ENCODE measurements at regions not wholly inside any gene's neighbourhood (a gene's known extent, or its start where the extent isn't known, plus 50 kb on each side); places are given as distances from the start of the nearest gene placed in this dataset.

- TF ChIP-seq ZBTB17 (CRISPR knock-in tag; IDR thresholded peaks at IDR 0.05) (no peak), IFI16 (CRISPR knock-in tag; IDR thresholded peaks at IDR 0.05) (no peak), ZNF431 (CRISPR knock-in tag; IDR thresholded peaks at IDR 0.05) (no peak), ZKSCAN3 (CRISPR knock-in tag; IDR thresholded peaks at IDR 0.05) (no peak)
These were observed 124.9 kb upstream of the TAPT1 start (continued) for GRCh38 chr4:16351161-16351560.

- FAIRE-seq (no peak), DNase-seq (ENCODE audit: extremely low read depth in 1 of 4, low spot score in 3 of 4) (no peak), ATAC-seq (no peak)
- no peaks in the 10 kb centered on the region for H3K36me3 ChIP-seq (ENCODE audit: control insufficient read depth, insufficient read depth, low read length)
- H3K9me3 ChIP-seq (replicated peaks; ENCODE audit: control insufficient read depth, insufficient read depth, low read depth, low read length): no peaks in the 10 kb centered on the region
- no TSS peak for BruUV-seq (replicated peaks)
- ChIA-PET POLR2A (no interaction called here), CTCF (ENCODE audit: low intra/inter-chr PET ratio) (no interaction called here)
- no peak overlapping the region for H3K4me3 ChIP-seq
- no peak overlapping the region for H3K4me2 ChIP-seq (ENCODE audit: insufficient read depth, low read length)
- no peak overlapping the region for H3K27ac ChIP-seq (ENCODE audit: extremely low read depth, low read depth, low read length)
- no peaks in the 10 kb centered on the region for H4K20me1 ChIP-seq (replicated peaks; ENCODE audit: control insufficient read depth, insufficient read depth, low read length)
- no peaks in the 10 kb centered on the region for H3K4me1 ChIP-seq (replicated peaks in 1 of 2; ENCODE audit: control insufficient read depth in 2 of 2, insufficient read depth in 2 of 2, low read length in 2 of 2)
- in situ Hi-C loops (cut with MboI) (no loop called here), intact Hi-C loops (cut with micrococcal nuclease) (no loop called here)
- H3K79me2 ChIP-seq (ENCODE audit: control insufficient read depth, insufficient read depth, low read length): no peaks in the 10 kb centered on the region
- H3K9me1 ChIP-seq (ENCODE audit: control insufficient read depth, insufficient read depth, low read length): no peaks in the 10 kb centered on the region
- H3K27me3 ChIP-seq (ENCODE audit: control insufficient read depth in 2 of 2, insufficient read depth in 2 of 2, low read length in 2 of 2): no peaks in the 10 kb centered on the region
- H2AFZ ChIP-seq (ENCODE audit: low read depth, low read length): no peak overlapping the region
- TF ChIP-seq MTA1 (IDR thresholded peaks at IDR 0.05; ENCODE audit: borderline replicate concordance) (no peak), ZNF695 (CRISPR knock-in tag; IDR thresholded peaks at IDR 0.05) (no peak), FOXP4 (CRISPR knock-in tag; IDR thresholded peaks at IDR 0.05; ENCODE audit: borderline replicate concordance) (no peak), DACH1 (IDR thresholded peaks at IDR 0.05; ENCODE audit: partially characterized antibody) (no peak)
- 0% methylated on average over 1 of the region's 1 CpG for WGBS (ENCODE audit: insufficient coverage, low coverage, missing lambda C conversion rate)
- no peak overlapping the region for H3K9ac ChIP-seq (ENCODE audit: insufficient read depth in 1 of 2, low read depth in 2 of 2, low read length in 2 of 2)
These were observed 118.6 kb upstream of the TAPT1 start for GRCh38 chr4:16344853-16345252.
